Activated CD4-positive, CD25-positive, alpha-beta regulatory T cell treated with anti-CD3 and anti-CD28 coated beads, Interleukin-2, amount 50 U/mL, for 16 hours (primary cell): ENCODE measurements at regions not wholly inside any gene's neighbourhood (a gene's known extent, or its start where the extent isn't known, plus 50 kb on each side); places are given as distances from the start of the nearest gene placed in this dataset.
"Not testable (repeated sequence)": the region's sequence is repeated elsewhere in the genome, so short reads cannot be mapped to it uniquely, and the experiment has no call there.

ENCODE experiments used
- DNase-seq: peaks from one replicate; pipeline ENCODE4 v3.0.0-alpha.2; 2020; ENCODE audit warnings: low read depth, low spot score

- DNase-seq, result no peak
Observed at GRCh38 chr14:105888151-105888550, 361.8 kb downstream of the TMEM121 start.

- no peak for DNase-seq
Observed at GRCh38 chr14:105888784-105889665, 362.6 kb downstream of the TMEM121 start.

- DNase-seq, result no peak
Observed at GRCh38 chr14:105889666-105890473, 363.5 kb downstream of the TMEM121 start.

GRCh38 chr14:105890474-105891220 is 364.3 kb downstream of the TMEM121 start:
- no peak for DNase-seq

- no peak for DNase-seq
Observed at GRCh38 chr14:105891221-105891602, 364.8 kb downstream of the TMEM121 start.

GRCh38 chr14:105891631-105892452 is 365.5 kb downstream of the TMEM121 start:
- no peak for DNase-seq

- DNase-seq, result not testable (repeated sequence)
Observed at GRCh38 chr14:105892453-105893441, 366.4 kb downstream of the TMEM121 start.

- not testable (repeated sequence) for DNase-seq
Observed at GRCh38 chr14:105893686-105894085, 367.3 kb downstream of the TMEM121 start.

- DNase-seq, result no peak
Observed at GRCh38 chr14:105894125-105894977, 368.0 kb downstream of the TMEM121 start.

GRCh38 chr14:105894978-105895881 is 368.8 kb downstream of the TMEM121 start:
- DNase-seq, result no peak

GRCh38 chr14:105896206-105896605 is 369.8 kb downstream of the TMEM121 start:
- DNase-seq, result not testable (repeated sequence)

GRCh38 chr14:105896961-105897724 is 370.8 kb downstream of the TMEM121 start:
- DNase-seq, result not testable (repeated sequence)

GRCh38 chr14:105897725-105898113 is 371.3 kb downstream of the TMEM121 start:
- DNase-seq, result no peak

- DNase-seq, result no peak
Observed at GRCh38 chr14:105898482-105899010, 372.2 kb downstream of the TMEM121 start.

GRCh38 chr14:105899071-105899641 is 372.8 kb downstream of the TMEM121 start:
- DNase-seq, result no peak

GRCh38 chr14:105899657-105900397 is 373.4 kb downstream of the TMEM121 start:
- DNase-seq, result no peak
